ENCODE measurements at regions not wholly inside any gene's neighbourhood (a gene's known extent, or its start where the extent isn't known, plus 50 kb on each side); places are given as distances from the start of the nearest gene placed in this dataset.
"Not testable (repeated sequence)": the region's sequence is repeated elsewhere in the genome, so short reads cannot be mapped to it uniquely, and the experiment has no call there.

DNA sequence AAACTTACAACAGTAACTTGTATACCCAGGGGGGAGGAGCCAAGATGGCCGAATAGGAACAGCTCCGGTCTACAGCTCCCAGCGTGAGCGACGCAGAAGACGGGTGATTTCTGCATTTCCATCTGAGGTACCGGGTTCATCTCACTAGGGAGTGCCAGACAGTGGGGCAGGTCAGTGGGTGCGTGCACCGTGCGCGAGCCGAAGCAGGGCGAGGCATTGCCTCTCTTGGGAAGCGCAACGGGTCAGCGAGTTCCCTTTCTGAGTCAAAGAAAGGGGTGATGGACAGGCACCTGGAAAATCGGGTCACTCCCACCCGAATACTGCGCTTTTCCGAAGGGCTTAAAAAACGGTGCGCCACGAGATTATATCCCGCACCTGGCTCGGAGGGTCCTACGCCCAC lies 278.8 kb downstream of the FAM47B start:
- H3K27me3 ChIP-seq (ENCODE audit: control insufficient read depth in 1 of 2, insufficient read depth in 2 of 2, low read length in 2 of 2); H3K4me1 ChIP-seq (ENCODE audit: insufficient read depth, low read length); POLR2A ChIA-PET; H3K4me3 ChIP-seq (ENCODE audit: low read length); CTCF ChIA-PET; H3K9me3 Mint-ChIP-seq; H3K4me3 Mint-ChIP-seq; H3K36me3 ChIP-seq (ENCODE audit: insufficient read depth, low read length); H3K27me3 Mint-ChIP-seq; intact Hi-C loops (cut with DNase I, micrococcal nuclease); H3K9me3 ChIP-seq (ENCODE audit: control insufficient read depth in 1 of 2, insufficient read depth in 1 of 2, low read length in 2 of 2); H3K27ac Mint-ChIP-seq; DNase-seq; ATAC-seq (ENCODE audit: poor library complexity); H3K4me1 Mint-ChIP-seq (ENCODE audit: low read depth); H3K27ac ChIP-seq (ENCODE audit: low read depth in 1 of 2, low read length in 2 of 2); H3K36me3 Mint-ChIP-seq (ENCODE audit: low read depth): not testable (repeated sequence)

DNA sequence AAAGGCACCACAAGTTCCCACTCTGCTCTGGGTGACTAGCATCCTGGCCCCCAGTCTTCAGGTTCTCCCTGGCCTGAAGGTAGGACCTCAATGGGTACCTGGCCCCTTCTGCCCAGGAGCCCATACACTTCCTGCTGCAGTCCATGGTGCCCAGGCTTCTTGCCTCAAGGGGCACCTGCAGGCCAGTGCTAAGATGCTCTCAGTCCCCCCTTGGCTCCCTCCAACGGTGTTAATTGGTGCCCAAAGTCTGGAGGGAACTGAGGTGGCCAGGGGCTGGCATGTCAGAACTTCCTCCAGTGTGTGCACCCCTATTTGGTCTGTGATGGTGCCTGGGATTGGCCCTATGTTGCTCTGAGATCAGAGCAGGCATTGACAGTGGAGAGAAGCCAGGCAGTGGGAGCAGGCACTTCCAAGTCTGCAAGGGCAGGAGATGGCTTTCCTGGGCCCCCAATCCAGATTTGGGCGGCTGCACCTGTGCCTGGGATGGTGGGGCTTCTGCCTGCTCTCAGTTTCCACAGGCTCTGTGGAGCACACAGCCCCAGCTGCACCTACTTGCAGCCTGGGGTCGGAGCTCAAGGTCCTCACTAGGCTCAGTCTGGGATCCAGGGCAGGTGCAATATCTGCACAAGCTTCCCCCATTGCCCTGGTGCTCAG lies 301.6 kb downstream of the FAM47B start:
- no peaks in the 10 kb centered on the region for H3K36me3 Mint-ChIP-seq (ENCODE audit: low read depth)
- Histone ChIP-seq H3K4me1 (ENCODE audit: insufficient read depth, low read length) (no peaks in the 10 kb centered on the region), H3K36me3 (ENCODE audit: insufficient read depth, low read length) (no peaks in the 10 kb centered on the region), H3K27me3 (ENCODE audit: control insufficient read depth in 1 of 2, insufficient read depth in 2 of 2, low read length in 2 of 2) (no peaks in the 10 kb centered on the region), H3K4me3 (ENCODE audit: low read length) (no peak overlapping the region), H3K9me3 (ENCODE audit: control insufficient read depth in 1 of 2, insufficient read depth in 1 of 2, low read length in 2 of 2) (peaks cover 0 to 11% of the 10 kb centered on the region in 2 experiments), H3K27ac (ENCODE audit: low read depth in 1 of 2, low read length in 2 of 2) (no peak overlapping the region)
- TF ChIP-seq, protein P1, sequence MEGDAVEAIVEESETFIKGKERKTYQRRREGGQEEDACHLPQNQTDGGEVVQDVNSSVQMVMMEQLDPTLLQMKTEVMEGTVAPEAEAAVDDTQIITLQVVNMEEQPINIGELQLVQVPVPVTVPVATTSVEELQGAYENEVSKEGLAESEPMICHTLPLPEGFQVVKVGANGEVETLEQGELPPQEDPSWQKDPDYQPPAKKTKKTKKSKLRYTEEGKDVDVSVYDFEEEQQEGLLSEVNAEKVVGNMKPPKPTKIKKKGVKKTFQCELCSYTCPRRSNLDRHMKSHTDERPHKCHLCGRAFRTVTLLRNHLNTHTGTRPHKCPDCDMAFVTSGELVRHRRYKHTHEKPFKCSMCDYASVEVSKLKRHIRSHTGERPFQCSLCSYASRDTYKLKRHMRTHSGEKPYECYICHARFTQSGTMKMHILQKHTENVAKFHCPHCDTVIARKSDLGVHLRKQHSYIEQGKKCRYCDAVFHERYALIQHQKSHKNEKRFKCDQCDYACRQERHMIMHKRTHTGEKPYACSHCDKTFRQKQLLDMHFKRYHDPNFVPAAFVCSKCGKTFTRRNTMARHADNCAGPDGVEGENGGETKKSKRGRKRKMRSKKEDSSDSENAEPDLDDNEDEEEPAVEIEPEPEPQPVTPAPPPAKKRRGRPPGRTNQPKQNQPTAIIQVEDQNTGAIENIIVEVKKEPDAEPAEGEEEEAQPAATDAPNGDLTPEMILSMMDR (IDR thresholded peaks at IDR 0.05), result no peak
- no peak overlapping the region for H3K27ac Mint-ChIP-seq
- H3K9me3 Mint-ChIP-seq, result no peaks in the 10 kb centered on the region
- ATAC-seq (ENCODE audit: poor library complexity) (no peak), DNase-seq (no peak)
- CTCF ChIA-PET, result no interaction called here
- intact Hi-C loops (cut with DNase I, micrococcal nuclease), result no loop called here
- no peak overlapping the region for H3K4me3 Mint-ChIP-seq
- POLR2A ChIA-PET, result no interaction called here
- no peaks in the 10 kb centered on the region for H3K4me1 Mint-ChIP-seq (ENCODE audit: low read depth)
- H3K27me3 Mint-ChIP-seq, result no peaks in the 10 kb centered on the region

DNA sequence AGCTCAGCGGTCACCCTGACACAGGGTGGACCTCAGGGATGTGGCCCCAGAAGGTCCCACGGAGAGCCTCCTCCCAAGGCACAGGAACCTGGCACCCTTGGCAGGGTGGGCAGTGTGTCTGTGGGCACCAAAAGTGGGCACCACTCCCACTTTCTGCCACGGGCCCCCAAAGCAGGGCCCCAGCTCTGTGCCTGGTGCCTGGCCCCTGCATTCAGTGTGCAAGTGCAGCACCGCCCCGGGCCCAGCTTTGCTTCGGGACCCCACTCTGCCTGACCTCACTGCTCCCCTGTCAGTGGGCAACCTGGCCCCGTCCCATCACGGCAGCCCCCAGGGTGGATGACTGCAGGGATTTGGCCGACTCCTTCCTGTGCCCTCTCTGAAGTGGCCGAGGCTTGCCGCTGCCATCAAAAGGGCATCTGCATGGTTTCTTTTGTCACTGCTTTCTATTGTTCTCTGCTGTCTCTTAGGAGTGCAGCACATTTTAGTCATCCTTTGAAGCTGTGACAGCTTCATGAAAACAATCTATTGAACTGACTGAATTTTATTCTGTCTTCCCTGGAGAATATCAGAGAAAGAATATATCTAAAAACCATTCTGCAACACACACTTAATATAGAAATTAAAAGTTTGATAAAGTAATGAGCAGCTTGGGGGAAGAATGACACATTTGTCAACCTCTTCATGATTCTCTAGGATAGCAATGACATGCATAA lies 302.4 kb downstream of the FAM47B start:
- ATAC-seq (ENCODE audit: poor library complexity), result no peak
- no peak overlapping the region for H3K27ac Mint-ChIP-seq
- intact Hi-C loops (cut with DNase I, micrococcal nuclease), result no loop called here
- Histone ChIP-seq H3K9me3 (ENCODE audit: control insufficient read depth in 1 of 2, insufficient read depth in 1 of 2, low read length in 2 of 2) (peaks cover 0 to 11% of the 10 kb centered on the region in 2 experiments), H3K4me3 (ENCODE audit: low read length) (no peak overlapping the region), H3K27me3 (ENCODE audit: control insufficient read depth in 1 of 2, insufficient read depth in 2 of 2, low read length in 2 of 2) (no peaks in the 10 kb centered on the region), H3K4me1 (ENCODE audit: insufficient read depth, low read length) (no peaks in the 10 kb centered on the region), H3K36me3 (ENCODE audit: insufficient read depth, low read length) (no peaks in the 10 kb centered on the region), H3K27ac (ENCODE audit: low read depth in 1 of 2, low read length in 2 of 2) (no peak overlapping the region)
- ChIA-PET POLR2A (no interaction called here), CTCF (no interaction called here)
- no peaks in the 10 kb centered on the region for H3K36me3 Mint-ChIP-seq (ENCODE audit: low read depth)
- TF ChIP-seq, protein P1 (IDR thresholded peaks at IDR 0.05), result no peak
- no peaks in the 10 kb centered on the region for H3K27me3 Mint-ChIP-seq
- no peaks in the 10 kb centered on the region for H3K4me1 Mint-ChIP-seq (ENCODE audit: low read depth)
- no peaks in the 10 kb centered on the region for H3K9me3 Mint-ChIP-seq
- DNase-seq, result no peak
- H3K4me3 Mint-ChIP-seq, result no peak overlapping the region

DNA sequence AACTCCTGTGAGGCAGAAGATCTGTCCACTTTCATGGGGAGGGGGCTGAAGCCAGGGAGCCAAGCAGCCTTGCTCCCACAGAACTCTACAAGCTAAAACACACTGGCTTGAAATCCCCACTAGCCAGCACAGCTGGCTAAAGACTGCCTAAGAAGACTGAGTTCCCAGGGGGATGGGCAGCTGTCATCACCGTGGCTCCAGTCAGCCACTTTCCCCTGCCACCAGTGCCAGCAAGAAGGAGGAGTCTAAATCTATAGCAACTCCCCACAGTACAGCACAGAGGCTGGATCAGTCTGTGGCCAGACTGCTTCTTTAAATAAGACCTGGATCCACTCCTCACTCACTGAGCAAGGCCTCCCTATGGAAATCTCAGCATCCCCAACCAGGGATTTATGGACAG lies 308.6 kb downstream of the FAM47B start:
- ATAC-seq (ENCODE audit: poor library complexity) (no peak), DNase-seq (no peak)
- H3K9me3 Mint-ChIP-seq, result no peaks in the 10 kb centered on the region
- ChIA-PET CTCF (no interaction called here), POLR2A (no interaction called here)
- H3K27me3 ChIP-seq (ENCODE audit: control insufficient read depth in 1 of 2, insufficient read depth in 2 of 2, low read length in 2 of 2), result no peaks in the 10 kb centered on the region
- H3K4me3 Mint-ChIP-seq, result no peak overlapping the region
- peaks cover 0 to 10% of the 10 kb centered on the region in 2 experiments for H3K9me3 ChIP-seq (ENCODE audit: control insufficient read depth in 1 of 2, insufficient read depth in 1 of 2, low read length in 2 of 2)
- no peak overlapping the region for H3K4me3 ChIP-seq (ENCODE audit: low read length)
- H3K36me3 ChIP-seq (ENCODE audit: insufficient read depth, low read length), result no peaks in the 10 kb centered on the region
- H3K4me1 ChIP-seq (ENCODE audit: insufficient read depth, low read length), result no peaks in the 10 kb centered on the region
- no peaks in the 10 kb centered on the region for H3K36me3 Mint-ChIP-seq (ENCODE audit: low read depth)
- TF ChIP-seq, protein P1 (IDR thresholded peaks at IDR 0.05), result no peak
- H3K4me1 Mint-ChIP-seq (ENCODE audit: low read depth), result no peaks in the 10 kb centered on the region
- H3K27ac ChIP-seq (ENCODE audit: low read depth in 1 of 2, low read length in 2 of 2), result no peak overlapping the region
- no peak overlapping the region for H3K27ac Mint-ChIP-seq
- intact Hi-C loops (cut with DNase I, micrococcal nuclease), result no loop called here
- no peaks in the 10 kb centered on the region for H3K27me3 Mint-ChIP-seq

Measured in CD4-positive, alpha-beta T cell (primary cell).